GM12891 (cell line): ENCODE measurements at regions not wholly inside any gene's neighbourhood (a gene's known extent, or its start where the extent isn't known, plus 50 kb on each side); places are given as distances from the start of the nearest gene placed in this dataset.

Experiments
- PAX5 ChIP-seq: IDR thresholded peaks from 2 replicates; pipeline ENCODE4 v1.6.1; 2011; ENCODE audit warnings: low read length, moderate library complexity, mild to moderate bottlenecking; ENCODE audit not compliant: insufficient read depth, severe bottlenecking
- POLR2A ChIP-seq: IDR thresholded peaks from 2 replicates; pipeline ENCODE4 v1.6.1; 2011; ENCODE audit warnings: low read depth, low read length, control low read depth
- POLR2AphosphoS5 ChIP-seq: IDR thresholded peaks from 2 replicates; pipeline ENCODE4 v1.6.1; 2011; ENCODE audit warnings: low read depth, low read length, control low read depth
- POU2F2 ChIP-seq: IDR thresholded peaks from 2 replicates; pipeline ENCODE4 v1.6.1; 2011; ENCODE audit warnings: low read depth, mild to moderate bottlenecking, control low read depth, low read length, moderate library complexity
- SPI1 ChIP-seq: IDR thresholded peaks from 2 replicates; pipeline ENCODE4 v1.6.1; 2011; ENCODE audit warnings: low read depth, low read length, control low read depth
- TAF1 ChIP-seq: IDR thresholded peaks from 2 replicates; pipeline ENCODE4 v1.6.1; 2011; ENCODE audit warnings: low read depth, low read length, control low read depth

- no peak for TF ChIP-seq POLR2AphosphoS5
- TF ChIP-seq POLR2A: no peak
- no peak for TF ChIP-seq SPI1
- TF ChIP-seq POU2F2: no peak
- TF ChIP-seq TAF1: no peak
- no peak for TF ChIP-seq PAX5
Measured at GRCh38 chr5:68444048-68444447, 228.5 kb downstream of the PIK3R1 start.
